ENCODE measurements at regions not wholly inside any gene's neighbourhood (a gene's known extent, or its start where the extent isn't known, plus 50 kb on each side); places are given as distances from the start of the nearest gene placed in this dataset.

GRCh38 chr1:177729646-177730045 lies 240.2 kb downstream of the SEC16B start:
- no peak for TF ChIP-seq TAF1 (IDR thresholded peaks at IDR 0.05; ENCODE audit: low read depth)
- no peak for TF ChIP-seq EP300 (conservative IDR thresholded peaks at IDR 0.05; ENCODE audit: poor library complexity, severe bottlenecking)
- no peak for TF ChIP-seq CTCF (IDR thresholded peaks at IDR 0.05; ENCODE audit: poor library complexity, severe bottlenecking)
- TF ChIP-seq MXI1 (conservative IDR thresholded peaks at IDR 0.05; ENCODE audit: poor library complexity, severe bottlenecking), result no peak
- no peak for TF ChIP-seq EZH2 (IDR thresholded peaks at IDR 0.05; ENCODE audit: borderline replicate concordance, insufficient read depth, low read length, poor library complexity, severe bottlenecking)
